Tibial nerve (tissue), 4 donors: ENCODE measurements at regions not wholly inside any gene's neighbourhood (a gene's known extent, or its start where the extent isn't known, plus 50 kb on each side); places are given as distances from the start of the nearest gene placed in this dataset.

Source experiments
- DNase-seq, 2 donors: peaks; one replicate each; pipeline ENCODE4 v3.0.0-alpha.2; 2019; ENCODE audit warnings: low spot score in 2 of 2
- H3K27ac ChIP-seq, 4 donors: fragments of 200-600 bp; sonication (generic) in 3 of 4; one replicate each; pipeline ENCODE4 v1.5.1; 2017 to 2019; ENCODE audit warnings: mild to moderate bottlenecking in 1 of 4
- H3K27me3 ChIP-seq, 2 donors: fragments of 200-600 bp; sonication (generic) in 1 of 2; one replicate each; pipeline versions ENCODE4 v1.5.1 to v1.6.0; 2017 to 2019
- H3K36me3 ChIP-seq, 3 donors: fragments of 200-600 bp; sonication (generic); one replicate each; pipeline ENCODE4 v1.5.1; 2018 to 2019
- H3K4me1 ChIP-seq, 4 donors: fragments of 200-600 bp; sonication (generic) in 3 of 4; one replicate each; pipeline ENCODE4 v1.5.1; 2017 to 2019
- H3K4me3 ChIP-seq, 4 donors: fragments of 200-600 bp; sonication (generic) in 3 of 4; one replicate each; pipeline ENCODE4 v1.5.1; 2017 to 2019; ENCODE audit warnings: mild to moderate bottlenecking in 1 of 4, moderate library complexity in 1 of 4
- H3K9me3 ChIP-seq, 4 donors: fragments of 200-600 bp; sonication (generic) in 3 of 4; one replicate each; pipeline ENCODE4 v1.5.1; 2017 to 2019
- CTCF ChIP-seq, 5 experiments: fragments of 200-600 bp in 3 of 5; fragments of 450-650 bp in 2 of 5; sonication (generic) in 3 of 5; IDR thresholded peaks; one replicate each; pipeline ENCODE4 v1.5.1; 2016 to 2019; ENCODE audit warnings: antibody characterized with exemption in 5 of 5, mild to moderate bottlenecking in 3 of 5, moderate library complexity in 2 of 5
- EP300 ChIP-seq, 2 donors: sonication (generic); formaldehyde crosslinking; IDR thresholded peaks; one replicate each; pipeline ENCODE4 v1.6.1; 2017; ENCODE audit warnings: antibody characterized with exemption in 2 of 2, mild to moderate bottlenecking in 1 of 2
- POLR2A ChIP-seq, 2 donors: fragments of 450-650 bp; IDR thresholded peaks; one replicate each; pipeline ENCODE4 v1.6.1; 2017; ENCODE audit warnings: antibody characterized with exemption in 2 of 2, mild to moderate bottlenecking in 2 of 2, moderate library complexity in 2 of 2
- whole genome bisulfite sequencing, 2 donors: methylation state at CpG; one replicate each; pipeline ENCODE4 v1.1.5; 2018; 5-methylcytosine and 5-hydroxymethylcytosine counted together

GRCh38 chr2:180474716-180475115, 467.6 kb upstream of the CWC22 start:
- H3K4me3 ChIP-seq: no peak overlapping the region
- no peaks in the 10 kb centered on the region for H3K9me3 ChIP-seq
- H3K27ac ChIP-seq: no peak overlapping the region
- TF ChIP-seq POLR2A (IDR thresholded peaks at IDR 0.05) (no peak), EP300 (IDR thresholded peaks at IDR 0.05) (no peak), CTCF (IDR thresholded peaks at IDR 0.05) (no peak)
- H3K36me3 ChIP-seq: no peaks in the 10 kb centered on the region
- H3K27me3 ChIP-seq: no peaks in the 10 kb centered on the region
- DNase-seq: no peak
- H3K4me1 ChIP-seq: no peaks in the 10 kb centered on the region

GRCh38 chr2:180473456-180473855, 466.4 kb upstream of the CWC22 start:
- Histone ChIP-seq H3K27ac (no peak overlapping the region), H3K36me3 (no peaks in the 10 kb centered on the region), H3K4me1 (no peaks in the 10 kb centered on the region), H3K4me3 (no peak overlapping the region), H3K9me3 (peaks cover 0 to 7% (median 0%) of the 10 kb centered on the region in 4 donors), H3K27me3 (no peaks in the 10 kb centered on the region)
- TF ChIP-seq CTCF (IDR thresholded peaks at IDR 0.05) (no peak), POLR2A (IDR thresholded peaks at IDR 0.05) (no peak), EP300 (IDR thresholded peaks at IDR 0.05) (no peak)
- WGBS, 2 donors: 60 to 72% methylated on average over 1 of the region's 1 CpG
- DNase-seq: no peak

- Histone ChIP-seq H3K27ac (no peak overlapping the region), H3K4me3 (no peak overlapping the region), H3K27me3 (no peaks in the 10 kb centered on the region), H3K36me3 (no peaks in the 10 kb centered on the region), H3K9me3 (peaks cover 0 to 8% (median 3%) of the 10 kb centered on the region in 4 donors), H3K4me1 (no peaks in the 10 kb centered on the region)
- 45 to 54% methylated on average over 1 of the region's 1 CpG for WGBS, 2 donors
- TF ChIP-seq CTCF (IDR thresholded peaks at IDR 0.05): no peak
- no peak for TF ChIP-seq EP300 (IDR thresholded peaks at IDR 0.05)
- no peak for TF ChIP-seq POLR2A (IDR thresholded peaks at IDR 0.05)
- no peak for DNase-seq
Measured at GRCh38 chr2:180472133-180472532, 465.0 kb upstream of the CWC22 start.

- H3K27me3 ChIP-seq: no peaks in the 10 kb centered on the region
- no peak for DNase-seq
- H3K4me1 ChIP-seq: no peaks in the 10 kb centered on the region
- H3K4me3 ChIP-seq: no peak overlapping the region
- no peak overlapping the region for H3K27ac ChIP-seq
- TF ChIP-seq EP300 (IDR thresholded peaks at IDR 0.05): no peak
- no peak for TF ChIP-seq POLR2A (IDR thresholded peaks at IDR 0.05)
- TF ChIP-seq CTCF (IDR thresholded peaks at IDR 0.05): no peak
- peaks cover 0 to 8% (median under 1%) of the 10 kb centered on the region in 4 donors for H3K9me3 ChIP-seq
- H3K36me3 ChIP-seq: no peaks in the 10 kb centered on the region
Measured at GRCh38 chr2:180463608-180464007, 456.5 kb upstream of the CWC22 start.

- WGBS, 2 donors: 91 to 92% methylated on average over 3 of the region's 3 CpGs
- H3K27ac ChIP-seq: no peak overlapping the region
- no peak overlapping the region for H3K4me3 ChIP-seq
- no peaks in the 10 kb centered on the region for H3K27me3 ChIP-seq
- H3K4me1 ChIP-seq: no peaks in the 10 kb centered on the region
- DNase-seq: no peak
- H3K9me3 ChIP-seq: no peaks in the 10 kb centered on the region
- TF ChIP-seq CTCF (IDR thresholded peaks at IDR 0.05) (no peak), POLR2A (IDR thresholded peaks at IDR 0.05) (no peak), EP300 (IDR thresholded peaks at IDR 0.05) (no peak)
- H3K36me3 ChIP-seq: no peaks in the 10 kb centered on the region
Measured at GRCh38 chr2:180461761-180462160, 454.7 kb upstream of the CWC22 start.
